Esophagus (tissue), 2 donors: ENCODE measurements at regions not wholly inside any gene's neighbourhood (a gene's known extent, or its start where the extent isn't known, plus 50 kb on each side); places are given as distances from the start of the nearest gene placed in this dataset.

ENCODE experiments used
- H3K27ac ChIP-seq, 2 donors: one replicate each; pipeline ENCODE4 v1.5.1; 2013; ENCODE audit warnings: low read depth in 2 of 2, mild to moderate bottlenecking in 2 of 2, inconsistent platforms in 1 of 2, low read length in 1 of 2, moderate library complexity in 1 of 2
- H3K27me3 ChIP-seq, 2 donors: one replicate each; pipeline ENCODE4 v1.6.1; 2013; ENCODE audit warnings: low read length in 2 of 2, control low read depth in 1 of 2, mild to moderate bottlenecking in 1 of 2; ENCODE audit not compliant: insufficient read depth in 2 of 2, control insufficient read depth in 1 of 2
- H3K36me3 ChIP-seq, 2 donors: one replicate each; pipeline ENCODE4 v1.6.1; 2013; ENCODE audit warnings: low read length in 1 of 2; ENCODE audit not compliant: control insufficient read depth in 2 of 2, insufficient read depth in 2 of 2
- H3K4me1 ChIP-seq, 2 donors: one replicate each; pipeline ENCODE4 v1.6.1; 2013; ENCODE audit warnings: low read length in 1 of 2; ENCODE audit not compliant: control insufficient read depth in 2 of 2, insufficient read depth in 2 of 2
- H3K4me3 ChIP-seq, 2 donors: one replicate each; pipeline ENCODE4 v1.5.1; 2013; ENCODE audit warnings: low read length in 2 of 2, mild to moderate bottlenecking in 2 of 2, low read depth in 1 of 2, moderate library complexity in 1 of 2
- H3K9me3 ChIP-seq, 2 donors: one replicate each; pipeline ENCODE4 v1.6.1; 2013; ENCODE audit warnings: mild to moderate bottlenecking in 2 of 2, low read depth in 1 of 2, low read length in 1 of 2, moderate library complexity in 1 of 2; ENCODE audit not compliant: control insufficient read depth in 2 of 2, insufficient read depth in 1 of 2
- WGBS, 2 donors: extraction: QIAGEN DNeasy Blood & Tissue Kit; methylation state at CpG; one replicate each; pipeline ENCODE4 v1.1.7; 2013; 5-methylcytosine and 5-hydroxymethylcytosine counted together
- donor health status: healthy with polysubstance abuse.
- donor health status: Bipolar disorder and iron deficiency.

DNA sequence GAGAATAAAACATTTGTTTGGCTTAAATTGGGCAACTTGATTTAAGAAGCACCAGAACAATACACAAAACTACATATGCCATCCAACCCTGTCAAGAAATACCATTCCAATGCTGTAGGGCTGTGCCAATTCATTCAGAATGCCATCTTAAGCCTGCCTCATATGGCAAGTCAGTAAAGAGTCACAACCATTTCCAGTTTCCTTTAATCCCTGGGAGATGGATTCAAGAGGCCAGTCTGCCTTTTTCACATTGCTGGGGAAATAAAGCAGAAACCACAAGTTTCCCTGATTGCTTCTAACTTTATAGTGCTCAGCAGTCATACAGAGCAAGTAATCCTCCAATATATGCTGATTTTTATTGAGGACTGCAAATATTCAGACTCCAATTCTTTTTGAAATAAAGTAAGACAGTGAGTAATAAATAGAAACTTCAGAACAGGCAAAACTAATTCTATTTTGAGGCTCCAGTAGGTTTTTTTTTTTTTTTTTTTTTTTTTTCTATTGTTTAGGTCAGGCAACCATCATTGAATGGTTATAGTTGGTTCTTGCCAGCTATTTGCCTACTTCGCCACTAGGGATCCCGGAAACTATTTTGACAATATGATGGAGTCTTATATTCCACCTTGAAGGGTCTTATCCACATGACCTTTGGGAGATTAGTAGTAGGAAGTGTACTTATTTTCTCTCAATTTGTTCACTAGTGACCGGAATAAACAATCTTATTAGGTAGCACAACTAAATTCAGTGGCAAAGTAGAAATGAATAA is 400.9 kb upstream of the MEF2C start:
- Histone ChIP-seq H3K4me3 (no peak overlapping the region), H3K4me1 (no peaks in the 10 kb centered on the region), H3K27ac (no peak overlapping the region), H3K36me3 (no peaks in the 10 kb centered on the region), H3K9me3 (no peaks in the 10 kb centered on the region), H3K27me3 (no peaks in the 10 kb centered on the region)
- 88 to 93% methylated on average over 3 of the region's 3 CpGs for WGBS, 2 donors

GRCh38 chr5:89282554-89283510 is 399.8 kb upstream of the MEF2C start:
- WGBS, 2 donors = 80 to 81% methylated on average over 3 of the region's 3 CpGs
- H3K4me3 ChIP-seq = no peak overlapping the region

DNA sequence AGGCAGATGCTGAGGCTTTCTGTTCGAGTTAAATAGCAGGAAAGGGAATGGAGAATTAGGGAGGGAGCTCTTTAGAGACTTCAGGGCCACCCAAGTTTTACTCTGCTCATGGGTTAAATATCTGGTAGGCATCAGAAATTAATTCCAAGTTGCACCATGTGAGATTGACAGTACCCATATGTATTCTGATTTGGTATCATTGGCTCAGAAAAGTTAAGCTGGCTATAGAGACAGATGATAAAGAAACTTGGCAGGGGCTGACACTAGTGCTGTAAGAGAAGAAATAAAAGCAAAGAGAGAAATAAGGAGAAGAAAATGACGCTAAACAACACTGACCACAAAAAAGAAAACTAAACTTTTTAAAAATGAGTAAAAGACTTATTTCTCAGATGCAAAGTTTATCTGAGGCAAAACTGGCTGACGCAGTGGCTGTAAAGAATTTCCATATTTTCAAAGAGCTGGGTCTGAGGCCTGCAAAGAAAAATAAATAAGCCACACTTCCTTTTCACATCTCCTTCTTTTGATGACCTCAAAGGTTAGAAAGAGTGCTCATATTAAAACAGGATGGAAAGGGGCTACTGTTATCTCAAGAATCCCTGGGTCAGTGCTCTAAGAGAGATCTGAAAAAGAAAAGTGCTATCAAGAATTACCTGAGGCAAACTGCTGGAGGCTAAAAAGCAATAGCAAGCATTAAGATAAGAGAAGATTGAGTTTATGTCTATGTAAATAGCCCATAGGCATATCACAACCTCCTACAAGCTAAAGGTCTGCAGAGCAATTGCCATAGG is 399.0 kb upstream of the MEF2C start:
- H3K36me3 ChIP-seq = no peaks in the 10 kb centered on the region
- H3K4me1 ChIP-seq = no peaks in the 10 kb centered on the region
- 74 to 80% methylated on average over 3 of the region's 3 CpGs for WGBS, 2 donors
- H3K9me3 ChIP-seq = no peaks in the 10 kb centered on the region
- H3K27me3 ChIP-seq = no peaks in the 10 kb centered on the region
- no peak overlapping the region for H3K27ac ChIP-seq
- no peak overlapping the region for H3K4me3 ChIP-seq

More at GRCh38 chr5:89282554-89283510, 399.8 kb upstream of the MEF2C start:
- no peaks in the 10 kb centered on the region for H3K27me3 ChIP-seq
- H3K4me1 ChIP-seq = no peaks in the 10 kb centered on the region
- H3K9me3 ChIP-seq = no peaks in the 10 kb centered on the region
- H3K36me3 ChIP-seq = no peaks in the 10 kb centered on the region
- H3K27ac ChIP-seq = no peak overlapping the region

DNA sequence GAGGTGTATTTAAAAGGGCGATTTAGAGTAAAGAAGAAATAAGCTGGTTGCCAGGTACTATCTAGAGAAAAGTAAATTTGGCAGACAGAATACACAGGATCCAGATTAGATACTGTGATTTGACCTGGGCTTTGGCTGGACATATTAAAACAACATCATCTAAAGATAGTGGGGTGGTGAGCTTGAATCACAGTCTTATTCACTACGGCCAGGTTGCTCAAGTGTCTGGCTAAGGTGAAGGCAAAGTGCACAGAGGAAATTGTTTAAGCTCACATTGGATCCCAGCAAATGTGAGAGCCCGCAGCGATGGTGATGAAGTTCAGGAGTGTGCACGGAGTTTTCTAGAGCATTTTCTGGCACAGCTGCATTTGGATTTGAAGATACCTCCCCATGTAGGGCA is 398.2 kb upstream of the MEF2C start:
- H3K27ac ChIP-seq = no peak overlapping the region
- H3K27me3 ChIP-seq = no peaks in the 10 kb centered on the region
- WGBS, 2 donors = 79 to 87% methylated on average over 5 of the region's 5 CpGs
- H3K4me1 ChIP-seq = no peaks in the 10 kb centered on the region
- no peaks in the 10 kb centered on the region for H3K36me3 ChIP-seq
- no peaks in the 10 kb centered on the region for H3K9me3 ChIP-seq
- H3K4me3 ChIP-seq = no peak overlapping the region

GRCh38 chr5:89280103-89281037 is 397.4 kb upstream of the MEF2C start:
- Histone ChIP-seq H3K27ac (no peak overlapping the region), H3K4me1 (no peaks in the 10 kb centered on the region), H3K4me3 (no peak overlapping the region), H3K9me3 (no peaks in the 10 kb centered on the region), H3K36me3 (no peaks in the 10 kb centered on the region), H3K27me3 (no peaks in the 10 kb centered on the region)
- WGBS, 2 donors = 59 to 63% methylated on average over 2 of the region's 2 CpGs

GRCh38 chr5:89279391-89280036 is 396.5 kb upstream of the MEF2C start:
- 86 to 90% methylated on average over 5 of the region's 5 CpGs for WGBS, 2 donors
- Histone ChIP-seq H3K36me3 (no peaks in the 10 kb centered on the region), H3K9me3 (no peaks in the 10 kb centered on the region), H3K27me3 (no peaks in the 10 kb centered on the region), H3K4me1 (no peaks in the 10 kb centered on the region), H3K27ac (no peak overlapping the region), H3K4me3 (no peak overlapping the region)

GRCh38 chr5:89277816-89278215 is 394.8 kb upstream of the MEF2C start:
- Histone ChIP-seq H3K36me3 (no peaks in the 10 kb centered on the region), H3K27ac (no peak overlapping the region), H3K4me1 (no peaks in the 10 kb centered on the region), H3K4me3 (no peak overlapping the region), H3K9me3 (no peaks in the 10 kb centered on the region), H3K27me3 (no peaks in the 10 kb centered on the region)
- 85 to 90% methylated on average over 4 of the region's 4 CpGs for WGBS, 2 donors

- no peaks in the 10 kb centered on the region for H3K36me3 ChIP-seq
- H3K4me1 ChIP-seq = no peaks in the 10 kb centered on the region
- H3K27me3 ChIP-seq = no peaks in the 10 kb centered on the region
- H3K9me3 ChIP-seq = no peaks in the 10 kb centered on the region
- WGBS, 2 donors = 61 to 72% methylated on average over 1 of the region's 1 CpG
- H3K27ac ChIP-seq = no peak overlapping the region
- H3K4me3 ChIP-seq = no peak overlapping the region
Measured at GRCh38 chr5:89276566-89277305, 393.8 kb upstream of the MEF2C start.
